IPS-18a (cell line): ENCODE measurements at regions not wholly inside any gene's neighbourhood (a gene's known extent, or its start where the extent isn't known, plus 50 kb on each side); places are given as distances from the start of the nearest gene placed in this dataset.
"Not testable (repeated sequence)": the region's sequence is repeated elsewhere in the genome, so short reads cannot be mapped to it uniquely, and the experiment has no call there.

ENCODE experiments used
- H3K27ac ChIP-seq: one replicate; pipeline ENCODE4 v1.5.1; 2013; ENCODE audit warnings: low read length
- H3K27me3 ChIP-seq: one replicate; pipeline ENCODE4 v1.6.1; 2013; ENCODE audit warnings: mild to moderate bottlenecking, low read length; ENCODE audit not compliant: control insufficient read depth, insufficient read depth
- H3K36me3 ChIP-seq: one replicate; pipeline ENCODE4 v1.6.1; 2013; ENCODE audit warnings: low read depth, low read length; ENCODE audit not compliant: control insufficient read depth
- H3K4me1 ChIP-seq: one replicate; pipeline ENCODE4 v1.6.1; 2013; ENCODE audit warnings: low read depth, low read length; ENCODE audit not compliant: control insufficient read depth
- H3K4me3 ChIP-seq: one replicate; pipeline ENCODE4 v1.5.1; 2013; ENCODE audit warnings: low read length
- H3K9ac ChIP-seq: one replicate; pipeline ENCODE4 v1.6.1; 2013; ENCODE audit warnings: mild to moderate bottlenecking, low read length, moderate library complexity
- H3K9me3 ChIP-seq: one replicate; pipeline ENCODE4 v1.6.1; 2013; ENCODE audit warnings: low read depth, low read length; ENCODE audit not compliant: control insufficient read depth

DNA sequence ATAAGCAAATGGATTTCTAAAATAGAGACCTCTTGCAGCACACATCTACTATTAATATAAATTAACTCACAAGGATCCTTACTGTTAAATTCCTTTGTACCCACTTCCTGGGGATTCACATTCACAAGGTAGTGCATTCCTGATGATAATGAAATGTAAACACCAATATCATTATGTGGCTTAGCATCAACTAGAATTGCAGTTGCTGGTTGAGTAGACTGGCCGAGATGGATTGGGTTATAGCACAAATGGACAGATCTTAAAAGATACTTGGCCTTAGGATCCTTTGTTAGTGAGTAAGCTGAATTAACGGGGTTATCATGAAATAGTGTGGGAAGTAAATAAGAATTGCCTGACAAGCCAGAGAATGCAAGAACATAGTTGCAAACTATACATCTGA is 369.1 kb downstream of the AEBP2 start:
- Histone ChIP-seq H3K4me3 (no peak overlapping the region), H3K36me3 (no peaks in the 10 kb centered on the region), H3K9ac (no peak overlapping the region), H3K9me3 (no peaks in the 10 kb centered on the region), H3K4me1 (no peaks in the 10 kb centered on the region), H3K27me3 (no peaks in the 10 kb centered on the region), H3K27ac (no peak overlapping the region)

DNA sequence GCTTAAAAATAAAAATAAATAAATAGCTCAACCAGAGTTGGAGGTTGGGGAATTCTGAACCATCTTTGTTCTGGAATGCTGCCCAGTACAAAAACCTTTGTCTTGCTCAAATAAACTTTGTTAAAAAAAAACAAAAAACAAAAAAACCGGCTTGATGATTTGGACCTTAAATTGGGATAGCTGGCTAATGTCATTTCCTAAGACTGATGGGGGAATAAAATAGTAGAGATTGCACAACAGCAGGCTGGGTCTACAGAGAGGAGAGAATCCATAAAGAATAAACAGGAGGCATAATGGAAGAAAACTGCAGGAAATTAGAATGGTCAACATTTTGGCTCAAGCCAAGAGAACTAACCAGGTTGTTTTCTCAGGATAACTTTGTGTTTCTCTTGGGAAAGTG is 370.9 kb downstream of the AEBP2 start:
- Histone ChIP-seq H3K4me1 (no peaks in the 10 kb centered on the region), H3K36me3 (no peaks in the 10 kb centered on the region), H3K9me3 (peaks cover 7% of the 10 kb centered on the region), H3K27me3 (no peaks in the 10 kb centered on the region), H3K27ac (no peak overlapping the region), H3K4me3 (no peak overlapping the region), H3K9ac (no peak overlapping the region)

DNA sequence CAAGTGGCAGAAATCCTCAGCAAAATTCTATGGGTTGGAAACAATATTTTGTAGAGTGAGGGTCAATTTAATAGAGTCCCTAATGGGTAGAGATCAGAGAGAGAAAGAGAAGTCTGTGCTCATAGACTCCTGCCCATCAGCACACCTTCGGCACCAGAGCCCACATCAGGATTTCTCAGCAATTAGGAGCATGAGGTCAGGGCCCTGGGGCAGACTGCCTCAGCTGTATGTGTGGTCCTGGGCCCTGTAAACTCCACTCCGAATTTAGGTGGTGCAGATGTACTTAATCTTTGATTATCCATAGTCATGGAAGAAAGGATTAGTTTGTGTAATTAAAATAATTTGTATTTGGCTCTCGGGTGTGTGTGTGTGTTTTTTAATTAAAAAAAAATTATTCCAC is 372.6 kb downstream of the AEBP2 start:
- H3K9ac ChIP-seq: no peak overlapping the region
- H3K4me1 ChIP-seq: no peaks in the 10 kb centered on the region
- H3K4me3 ChIP-seq: no peak overlapping the region
- no peaks in the 10 kb centered on the region for H3K36me3 ChIP-seq
- peaks cover 7% of the 10 kb centered on the region for H3K9me3 ChIP-seq
- no peak overlapping the region for H3K27ac ChIP-seq
- no peaks in the 10 kb centered on the region for H3K27me3 ChIP-seq

DNA sequence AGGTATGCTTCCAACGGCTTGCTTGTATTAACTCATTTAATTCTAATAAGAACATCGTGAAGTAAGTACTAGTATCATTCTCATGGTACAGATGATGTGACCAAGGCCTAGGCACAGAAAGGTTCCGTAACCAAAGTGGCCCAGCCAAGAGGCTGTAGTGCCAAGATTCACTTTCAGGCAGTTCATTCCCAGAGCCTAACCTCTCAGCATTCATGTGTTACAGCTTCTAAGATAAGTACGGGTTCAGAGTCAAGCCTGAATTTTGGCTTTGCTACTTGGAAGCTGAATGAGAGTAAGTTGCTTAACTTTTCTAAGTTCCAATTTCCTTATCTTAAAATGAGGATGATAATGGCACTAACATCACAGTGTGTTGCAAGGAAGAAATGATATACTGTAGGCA is 379.9 kb downstream of the AEBP2 start:
- H3K9me3 ChIP-seq: peaks cover 1% of the 10 kb centered on the region
- no peak overlapping the region for H3K9ac ChIP-seq
- no peak overlapping the region for H3K27ac ChIP-seq
- no peaks in the 10 kb centered on the region for H3K4me1 ChIP-seq
- H3K36me3 ChIP-seq: no peaks in the 10 kb centered on the region
- H3K4me3 ChIP-seq: no peak overlapping the region
- no peaks in the 10 kb centered on the region for H3K27me3 ChIP-seq

- Histone ChIP-seq H3K9ac (no peak overlapping the region), H3K27me3 (no peaks in the 10 kb centered on the region), H3K9me3 (no peaks in the 10 kb centered on the region), H3K27ac (no peak overlapping the region), H3K36me3 (no peaks in the 10 kb centered on the region), H3K4me3 (no peak overlapping the region), H3K4me1 (no peaks in the 10 kb centered on the region)
These were observed 383.2 kb downstream of the AEBP2 start for GRCh38 chr12:19822476-19822875.

- H3K9me3 ChIP-seq, H3K4me3 ChIP-seq, H3K9ac ChIP-seq, H3K36me3 ChIP-seq, H3K4me1 ChIP-seq, H3K27me3 ChIP-seq, H3K27ac ChIP-seq: not testable (repeated sequence)
These were observed 384.0 kb downstream of the AEBP2 start for GRCh38 chr12:19823326-19823725.

GRCh38 chr12:19826980-19827550 is 387.8 kb downstream of the AEBP2 start:
- no peak overlapping the region for H3K27ac ChIP-seq
- H3K9me3 ChIP-seq: no peaks in the 10 kb centered on the region
- no peaks in the 10 kb centered on the region for H3K36me3 ChIP-seq
- no peak overlapping the region for H3K4me3 ChIP-seq
- no peaks in the 10 kb centered on the region for H3K4me1 ChIP-seq
- no peak overlapping the region for H3K9ac ChIP-seq
- H3K27me3 ChIP-seq: no peaks in the 10 kb centered on the region

GRCh38 chr12:19829100-19829853 is 390.0 kb downstream of the AEBP2 start:
- Histone ChIP-seq H3K27me3 (no peaks in the 10 kb centered on the region), H3K36me3 (no peaks in the 10 kb centered on the region), H3K4me1 (no peaks in the 10 kb centered on the region)

GRCh38 chr12:19830446-19830845 is 391.2 kb downstream of the AEBP2 start:
- Histone ChIP-seq H3K27me3 (no peaks in the 10 kb centered on the region), H3K36me3 (no peaks in the 10 kb centered on the region), H3K9ac (no peak overlapping the region), H3K9me3 (no peaks in the 10 kb centered on the region), H3K4me1 (no peaks in the 10 kb centered on the region), H3K27ac (no peak overlapping the region), H3K4me3 (no peak overlapping the region)

More at GRCh38 chr12:19829100-19829853, 390.0 kb downstream of the AEBP2 start:
- no peak overlapping the region for H3K27ac ChIP-seq
- H3K9ac ChIP-seq: no peak overlapping the region
- H3K4me3 ChIP-seq: no peak overlapping the region
- H3K9me3 ChIP-seq: no peaks in the 10 kb centered on the region

- Histone ChIP-seq H3K27me3 (no peaks in the 10 kb centered on the region), H3K36me3 (no peaks in the 10 kb centered on the region), H3K4me1 (no peaks in the 10 kb centered on the region), H3K9me3 (no peaks in the 10 kb centered on the region), H3K27ac (no peak overlapping the region), H3K9ac (no peak overlapping the region), H3K4me3 (no peak overlapping the region)
These were observed 394.6 kb downstream of the AEBP2 start for GRCh38 chr12:19833775-19834501.

DNA sequence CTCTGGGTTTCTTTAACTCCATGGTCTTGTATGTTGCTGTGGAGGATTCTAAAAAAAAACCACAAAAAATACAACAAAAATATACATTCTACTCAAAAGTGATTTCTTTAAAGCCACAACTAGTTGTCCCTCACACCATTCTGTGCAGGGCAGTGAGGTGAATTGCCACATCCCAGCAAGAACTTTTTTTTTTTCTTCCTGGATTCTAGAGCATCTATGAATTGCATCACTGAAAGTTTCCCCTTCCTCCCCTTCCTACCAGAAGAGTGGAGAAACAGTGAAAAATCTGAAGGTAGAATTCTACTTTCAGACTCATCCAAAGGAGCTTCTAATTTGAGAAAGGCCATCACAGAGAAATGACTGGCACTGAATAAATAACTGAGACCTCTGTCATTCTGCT is 395.3 kb downstream of the AEBP2 start:
- Histone ChIP-seq H3K36me3 (no peaks in the 10 kb centered on the region), H3K27ac (no peak overlapping the region), H3K9me3 (no peaks in the 10 kb centered on the region), H3K4me3 (no peak overlapping the region), H3K9ac (no peak overlapping the region), H3K27me3 (no peaks in the 10 kb centered on the region), H3K4me1 (no peaks in the 10 kb centered on the region)
